WTC11 (cell line): ENCODE measurements at regions not wholly inside any gene's neighbourhood (a gene's known extent, or its start where the extent isn't known, plus 50 kb on each side); places are given as distances from the start of the nearest gene placed in this dataset.

Experiments
- ATAC-seq: fragments of 200-7000 bp; cut with Tn5 transposase; 2 replicates; pipeline ENCODE4 v1.10.0; 2021; ENCODE audit warnings: mild to moderate bottlenecking, moderate library complexity
- CTCF ChIA-PET: fragments of 300-600 bp; sonication (Branson Sonifier 250); formaldehyde crosslinking; loops from one replicate; lab custom pipeline; 2021; ENCODE audit warnings: antibody characterized with exemption; lab: Charles Lee
- POLR2A ChIA-PET: fragments of 350-600 bp; sonication (Branson Sonifier 250); formaldehyde crosslinking; loops from one replicate; lab custom pipeline; 2021; ENCODE audit warnings: antibody characterized with exemption; lab: Charles Lee
- DNase-seq: peaks from one replicate; pipeline ENCODE4 v3.0.0; 2021; ENCODE audit warnings: low spot score
- H3K27ac Mint-ChIP-seq: 2 replicates; pipeline ENCODE4 v1.8.0; 2021; ENCODE audit warnings: mixed read lengths
- H3K27me3 Mint-ChIP-seq: 2 replicates; pipeline ENCODE4 v1.8.0; 2021; ENCODE audit warnings: low read depth, mild to moderate bottlenecking, moderate library complexity, mixed read lengths
- H3K36me3 Mint-ChIP-seq: 2 replicates; pipeline ENCODE4 v1.8.0; 2021; ENCODE audit warnings: mixed read lengths
- H3K4me1 Mint-ChIP-seq: 2 replicates; pipeline ENCODE4 v1.8.0; 2022; ENCODE audit warnings: mixed read lengths
- H3K4me3 Mint-ChIP-seq: 2 replicates; pipeline ENCODE4 v1.8.0; 2021; ENCODE audit warnings: mild to moderate bottlenecking, moderate library complexity, mixed read lengths
- H3K9me3 Mint-ChIP-seq: 2 replicates; pipeline ENCODE4 v1.8.0; 2021; ENCODE audit warnings: mixed read lengths
- ATF1 ChIP-seq: sonication (generic); formaldehyde crosslinking; IDR thresholded peaks from 2 replicates; pipeline ENCODE4 v1.8.1; 2023; ENCODE audit warnings: mild to moderate bottlenecking, moderate library complexity, missing genetic modification reagents
- CREM ChIP-seq: sonication (generic); formaldehyde crosslinking; IDR thresholded peaks from 2 replicates; pipeline ENCODE4 v1.8.1; 2022; ENCODE audit warnings: mild to moderate bottlenecking, missing genetic modification reagents, moderate library complexity
- ELF4 ChIP-seq: sonication (generic); formaldehyde crosslinking; IDR thresholded peaks from 2 replicates; pipeline ENCODE4 v1.8.1; 2022; ENCODE audit warnings: low read depth, mild to moderate bottlenecking, moderate library complexity, missing genetic modification reagents
- EMX1 ChIP-seq: fragments of 250-450 bp; sonication (Bioruptor Pico); IDR thresholded peaks from 2 replicates; pipeline ENCODE4 v1.8.0; 2021; ENCODE audit warnings: mild to moderate bottlenecking
- ESRRA ChIP-seq: sonication (generic); formaldehyde crosslinking; IDR thresholded peaks from 2 replicates; pipeline ENCODE4 v1.8.1; 2022; ENCODE audit warnings: mild to moderate bottlenecking, missing genetic modification reagents, borderline replicate concordance
- FOXJ3 ChIP-seq: sonication (generic); formaldehyde crosslinking; IDR thresholded peaks from 2 replicates; pipeline ENCODE4 v1.9.0; 2021; ENCODE audit warnings: missing genetic modification reagents, mild to moderate bottlenecking, borderline replicate concordance
- FOXK1 ChIP-seq: sonication (generic); formaldehyde crosslinking; IDR thresholded peaks from 2 replicates; pipeline ENCODE4 v1.8.0; 2022; ENCODE audit warnings: mild to moderate bottlenecking, moderate library complexity, missing genetic modification reagents
- FOXP1 ChIP-seq: sonication (generic); formaldehyde crosslinking; IDR thresholded peaks from 2 replicates; pipeline ENCODE4 v1.8.0; 2022; ENCODE audit warnings: missing genetic modification reagents, mild to moderate bottlenecking, moderate library complexity, borderline replicate concordance
- HMGA2 ChIP-seq: fragments of 250-450 bp; sonication (Bioruptor Pico); IDR thresholded peaks from 2 replicates; pipeline ENCODE4 v1.4.0; 2021; ENCODE audit warnings: mild to moderate bottlenecking, moderate library complexity
- HMGXB4 ChIP-seq: sonication (generic); formaldehyde crosslinking; IDR thresholded peaks from 2 replicates; pipeline ENCODE4 v1.8.1; 2023; ENCODE audit warnings: mild to moderate bottlenecking, moderate library complexity, missing genetic modification reagents
- MAX ChIP-seq: sonication (generic); formaldehyde crosslinking; IDR thresholded peaks from 2 replicates; pipeline ENCODE4 v1.8.0; 2022; ENCODE audit warnings: mild to moderate bottlenecking, missing genetic modification reagents
- MYBL2 ChIP-seq: sonication (generic); formaldehyde crosslinking; IDR thresholded peaks from 2 replicates; pipeline ENCODE4 v1.8.1; 2023; ENCODE audit warnings: mild to moderate bottlenecking, moderate library complexity, missing genetic modification reagents
- NR2C2 ChIP-seq: sonication (generic); formaldehyde crosslinking; IDR thresholded peaks from 2 replicates; pipeline ENCODE4 v1.8.0; 2022; ENCODE audit warnings: mild to moderate bottlenecking, missing genetic modification reagents
- NR3C1 ChIP-seq: sonication (generic); formaldehyde crosslinking; conservative IDR thresholded peaks from 2 replicates; pipeline ENCODE4 v1.8.1; 2023; ENCODE audit warnings: low read depth, mild to moderate bottlenecking, missing genetic modification reagents
- PRRX2 ChIP-seq: fragments of 250-450 bp; sonication (Bioruptor Pico); IDR thresholded peaks from 2 replicates; pipeline ENCODE4 v1.8.0; 2021; ENCODE audit warnings: mild to moderate bottlenecking
- RORB ChIP-seq: fragments of 250-450 bp; sonication (Bioruptor Pico); IDR thresholded peaks from 2 replicates; pipeline ENCODE4 v1.9.0; 2021; ENCODE audit warnings: mild to moderate bottlenecking
- SMAD4 ChIP-seq: sonication (generic); formaldehyde crosslinking; IDR thresholded peaks from 2 replicates; pipeline ENCODE4 v1.8.0; 2022; ENCODE audit warnings: mild to moderate bottlenecking, missing genetic modification reagents
- SOX15 ChIP-seq: fragments of 250-450 bp; sonication (Bioruptor Pico); IDR thresholded peaks from 2 replicates; pipeline ENCODE4 v1.9.0; 2021; ENCODE audit warnings: mild to moderate bottlenecking
- TP53 ChIP-seq: sonication (generic); formaldehyde crosslinking; IDR thresholded peaks from 2 replicates; pipeline ENCODE4 v1.8.1; 2023; ENCODE audit warnings: mild to moderate bottlenecking, missing genetic modification reagents
- ZBTB21 ChIP-seq: sonication (generic); formaldehyde crosslinking; IDR thresholded peaks from 2 replicates; pipeline ENCODE4 v1.8.1; 2023; ENCODE audit warnings: mild to moderate bottlenecking, missing genetic modification reagents, borderline replicate concordance
- ZNF232 ChIP-seq: sonication (generic); formaldehyde crosslinking; IDR thresholded peaks from 2 replicates; pipeline ENCODE4 v1.8.0; 2022; ENCODE audit warnings: mild to moderate bottlenecking, missing genetic modification reagents
- ZNF263 ChIP-seq: sonication (generic); formaldehyde crosslinking; IDR thresholded peaks from 2 replicates; pipeline ENCODE4 v1.8.1; 2022; ENCODE audit warnings: low read depth, mild to moderate bottlenecking, moderate library complexity, missing genetic modification reagents
- TF ChIP-seq, protein P1 (sequence below): sonication (generic); formaldehyde crosslinking; IDR thresholded peaks from 2 replicates; pipeline ENCODE4 v1.8.1; 2022; ENCODE audit warnings: low read depth, mild to moderate bottlenecking, moderate library complexity, missing genetic modification reagents, borderline replicate concordance
- TF ChIP-seq, protein P2 (sequence below): sonication (generic); formaldehyde crosslinking; IDR thresholded peaks from 2 replicates; pipeline ENCODE4 v1.8.0; 2022; ENCODE audit warnings: mild to moderate bottlenecking, missing genetic modification reagents
- TF ChIP-seq, protein P3 (sequence below): sonication (generic); formaldehyde crosslinking; IDR thresholded peaks from 2 replicates; pipeline ENCODE4 v1.8.0; 2022; ENCODE audit warnings: mild to moderate bottlenecking, missing genetic modification reagents

DNA sequence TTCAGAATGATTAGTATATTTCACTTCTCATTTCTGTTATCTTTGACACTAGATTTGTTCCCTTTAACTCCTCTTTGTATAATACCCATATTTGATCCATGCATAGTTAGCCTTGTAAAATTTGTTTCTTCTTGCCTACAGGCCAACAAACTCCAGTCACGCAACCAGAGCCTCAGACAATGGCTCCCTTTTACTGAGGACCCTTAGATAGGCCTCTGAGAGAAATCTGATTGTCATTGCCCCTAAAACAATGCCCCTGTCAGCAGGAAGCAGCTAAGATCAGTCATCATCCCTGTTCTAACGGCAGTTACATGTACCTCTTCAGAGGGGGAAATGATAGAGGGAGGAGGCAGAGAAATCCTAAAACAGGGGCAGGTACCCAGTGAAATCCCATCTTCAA is 190.6 kb upstream of the TENT5D start (continued):
- TF ChIP-seq FOXK1 (no peak), RORB (no peak), EMX1 (no peak), NR2C2 (CRISPR knock-in tag) (no peak), ZBTB21 (CRISPR knock-in tag) (no peak), ZNF232 (CRISPR knock-in tag) (no peak), SMAD4 (CRISPR knock-in tag) (no peak)
- TF ChIP-seq, protein P1, sequence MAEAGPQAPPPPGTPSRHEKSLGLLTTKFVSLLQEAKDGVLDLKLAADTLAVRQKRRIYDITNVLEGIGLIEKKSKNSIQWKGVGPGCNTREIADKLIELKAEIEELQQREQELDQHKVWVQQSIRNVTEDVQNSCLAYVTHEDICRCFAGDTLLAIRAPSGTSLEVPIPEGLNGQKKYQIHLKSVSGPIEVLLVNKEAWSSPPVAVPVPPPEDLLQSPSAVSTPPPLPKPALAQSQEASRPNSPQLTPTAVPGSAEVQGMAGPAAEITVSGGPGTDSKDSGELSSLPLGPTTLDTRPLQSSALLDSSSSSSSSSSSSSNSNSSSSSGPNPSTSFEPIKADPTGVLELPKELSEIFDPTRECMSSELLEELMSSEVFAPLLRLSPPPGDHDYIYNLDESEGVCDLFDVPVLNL (CRISPR knock-in tag): no peak
- TF ChIP-seq, protein P2, sequence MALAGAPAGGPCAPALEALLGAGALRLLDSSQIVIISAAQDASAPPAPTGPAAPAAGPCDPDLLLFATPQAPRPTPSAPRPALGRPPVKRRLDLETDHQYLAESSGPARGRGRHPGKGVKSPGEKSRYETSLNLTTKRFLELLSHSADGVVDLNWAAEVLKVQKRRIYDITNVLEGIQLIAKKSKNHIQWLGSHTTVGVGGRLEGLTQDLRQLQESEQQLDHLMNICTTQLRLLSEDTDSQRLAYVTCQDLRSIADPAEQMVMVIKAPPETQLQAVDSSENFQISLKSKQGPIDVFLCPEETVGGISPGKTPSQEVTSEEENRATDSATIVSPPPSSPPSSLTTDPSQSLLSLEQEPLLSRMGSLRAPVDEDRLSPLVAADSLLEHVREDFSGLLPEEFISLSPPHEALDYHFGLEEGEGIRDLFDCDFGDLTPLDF (CRISPR knock-in tag): no peak
- TF ChIP-seq, protein P3, sequence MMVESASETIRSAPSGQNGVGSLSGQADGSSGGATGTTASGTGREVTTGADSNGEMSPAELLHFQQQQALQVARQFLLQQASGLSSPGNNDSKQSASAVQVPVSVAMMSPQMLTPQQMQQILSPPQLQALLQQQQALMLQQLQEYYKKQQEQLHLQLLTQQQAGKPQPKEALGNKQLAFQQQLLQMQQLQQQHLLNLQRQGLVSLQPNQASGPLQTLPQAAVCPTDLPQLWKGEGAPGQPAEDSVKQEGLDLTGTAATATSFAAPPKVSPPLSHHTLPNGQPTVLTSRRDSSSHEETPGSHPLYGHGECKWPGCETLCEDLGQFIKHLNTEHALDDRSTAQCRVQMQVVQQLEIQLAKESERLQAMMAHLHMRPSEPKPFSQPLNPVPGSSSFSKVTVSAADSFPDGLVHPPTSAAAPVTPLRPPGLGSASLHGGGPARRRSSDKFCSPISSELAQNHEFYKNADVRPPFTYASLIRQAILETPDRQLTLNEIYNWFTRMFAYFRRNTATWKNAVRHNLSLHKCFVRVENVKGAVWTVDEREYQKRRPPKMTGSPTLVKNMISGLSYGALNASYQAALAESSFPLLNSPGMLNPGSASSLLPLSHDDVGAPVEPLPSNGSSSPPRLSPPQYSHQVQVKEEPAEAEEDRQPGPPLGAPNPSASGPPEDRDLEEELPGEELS (CRISPR knock-in tag): no peak
- TF ChIP-seq, all 79 proteins: peak for 0

GRCh38 chrX:80237072-80237471 is 183.2 kb upstream of the TENT5D start:
- 0 out of 2 replicates have a peak, but pooled peaks have one; percentile 34 for ATAC-seq
- Mint-ChIP-seq H3K27me3 (no peaks in the 10 kb centered on the region), H3K4me3 (no peak overlapping the region), H3K9me3 (peaks cover 4% of the 10 kb centered on the region; the same call in 1 of the 2 replicates), H3K27ac (no peak overlapping the region), H3K36me3 (peaks cover 4% of the 10 kb centered on the region), H3K4me1 (0 out of 2 replicates have a peak, but pooled peaks cover 3% of the 10 kb centered on the region)
- peak; percentile 10 for DNase-seq
- TF ChIP-seq TP53 (CRISPR knock-in tag): no peak
- no peak for TF ChIP-seq MYBL2 (CRISPR knock-in tag)
- TF ChIP-seq PRRX2 (CRISPR knock-in tag): no peak
- TF ChIP-seq HMGA2: no peak
- TF ChIP-seq ESRRA (CRISPR knock-in tag): no peak
- no peak for TF ChIP-seq ATF1 (CRISPR knock-in tag)
- TF ChIP-seq ZBTB21 (CRISPR knock-in tag): no peak
- TF ChIP-seq ZNF232 (CRISPR knock-in tag): no peak
- no peak for TF ChIP-seq NR3C1 (CRISPR knock-in tag)
- TF ChIP-seq CREM (CRISPR knock-in tag): no peak
- TF ChIP-seq SOX15 (CRISPR knock-in tag): no peak
- no peak for TF ChIP-seq MAX (CRISPR knock-in tag)
- TF ChIP-seq ZNF263 (CRISPR knock-in tag): no peak
- TF ChIP-seq ELF4 (CRISPR knock-in tag): no peak
- TF ChIP-seq FOXJ3 (CRISPR knock-in tag): no peak
- no peak for TF ChIP-seq FOXP1 (CRISPR knock-in tag)
- no peak for TF ChIP-seq HMGXB4
- CTCF ChIA-PET: interaction anchor here (1.0 kb wide), 3 partner anchors 36 to 52 kb away, joined by 3 to 6 read pairs (median 3); no protein-coding TSS in a partner anchor
- POLR2A ChIA-PET: no interaction called here
